ENCODE measurements at regions not wholly inside any gene's neighbourhood (a gene's known extent, or its start where the extent isn't known, plus 50 kb on each side); places are given as distances from the start of the nearest gene placed in this dataset.
A peak's percentile ranks its signal among the peaks of the same experiment; 100 is the strongest.

- no peak for DNase-seq
- H3K4me3 ChIP-seq = no peak overlapping the region
- ATAC-seq = no peak
- intact Hi-C loops (cut with DNase I) = no loop called here
- H3K4me1 ChIP-seq = no peaks in the 10 kb centered on the region
- no peak for FAIRE-seq
- H3K27me3 ChIP-seq = peaks cover 0 to 6% (median 0%) of the 10 kb centered on the region in 4 donors
- H3K9me3 ChIP-seq = no peaks in the 10 kb centered on the region
- TF ChIP-seq, protein P1, sequence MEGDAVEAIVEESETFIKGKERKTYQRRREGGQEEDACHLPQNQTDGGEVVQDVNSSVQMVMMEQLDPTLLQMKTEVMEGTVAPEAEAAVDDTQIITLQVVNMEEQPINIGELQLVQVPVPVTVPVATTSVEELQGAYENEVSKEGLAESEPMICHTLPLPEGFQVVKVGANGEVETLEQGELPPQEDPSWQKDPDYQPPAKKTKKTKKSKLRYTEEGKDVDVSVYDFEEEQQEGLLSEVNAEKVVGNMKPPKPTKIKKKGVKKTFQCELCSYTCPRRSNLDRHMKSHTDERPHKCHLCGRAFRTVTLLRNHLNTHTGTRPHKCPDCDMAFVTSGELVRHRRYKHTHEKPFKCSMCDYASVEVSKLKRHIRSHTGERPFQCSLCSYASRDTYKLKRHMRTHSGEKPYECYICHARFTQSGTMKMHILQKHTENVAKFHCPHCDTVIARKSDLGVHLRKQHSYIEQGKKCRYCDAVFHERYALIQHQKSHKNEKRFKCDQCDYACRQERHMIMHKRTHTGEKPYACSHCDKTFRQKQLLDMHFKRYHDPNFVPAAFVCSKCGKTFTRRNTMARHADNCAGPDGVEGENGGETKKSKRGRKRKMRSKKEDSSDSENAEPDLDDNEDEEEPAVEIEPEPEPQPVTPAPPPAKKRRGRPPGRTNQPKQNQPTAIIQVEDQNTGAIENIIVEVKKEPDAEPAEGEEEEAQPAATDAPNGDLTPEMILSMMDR (IDR thresholded peaks at IDR 0.05) = no peak
- no peak overlapping the region for H3K27ac ChIP-seq
- 70 to 87% methylated on average over 2 of the region's 2 CpGs for WGBS, 2 donors
- H3K36me3 ChIP-seq = no peaks in the 10 kb centered on the region
Measured at GRCh38 chr16:86450691-86451090, 59.6 kb upstream of the FOXF1 start.

DNA sequence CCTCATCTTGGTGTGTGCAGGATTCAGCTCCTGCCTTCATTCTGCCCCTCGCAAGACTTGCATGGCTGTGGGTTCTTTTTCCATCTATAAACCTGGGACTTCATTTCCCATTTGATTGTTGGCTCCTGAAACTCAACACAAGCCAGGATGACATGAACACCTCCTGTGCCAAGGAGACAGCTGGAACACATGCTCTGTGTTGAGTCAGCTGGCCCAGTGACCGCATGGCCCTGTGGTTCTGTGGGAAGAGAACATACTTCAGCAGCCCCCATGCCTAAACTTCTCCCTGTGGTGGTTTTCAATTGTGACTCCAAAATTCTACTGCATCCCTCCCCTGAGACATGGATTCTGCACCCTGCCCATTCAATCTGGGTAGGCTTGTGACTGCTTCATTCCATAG, 57.9 kb upstream of the FOXF1 start:
- 63 to 84% methylated on average over 2 of the region's 2 CpGs for WGBS, 2 donors
- FAIRE-seq = no peak
- TF ChIP-seq, protein P1 (IDR thresholded peaks at IDR 0.05) = no peak
- Histone ChIP-seq H3K27me3 (peaks cover 0 to 6% (median 0%) of the 10 kb centered on the region in 4 donors), H3K4me3 (no peak overlapping the region), H3K9me3 (no peaks in the 10 kb centered on the region), H3K36me3 (no peaks in the 10 kb centered on the region), H3K27ac (no peak overlapping the region), H3K4me1 (no peaks in the 10 kb centered on the region)
- intact Hi-C loops (cut with DNase I) = no loop called here
- no peak for DNase-seq
- ATAC-seq = no peak

DNA sequence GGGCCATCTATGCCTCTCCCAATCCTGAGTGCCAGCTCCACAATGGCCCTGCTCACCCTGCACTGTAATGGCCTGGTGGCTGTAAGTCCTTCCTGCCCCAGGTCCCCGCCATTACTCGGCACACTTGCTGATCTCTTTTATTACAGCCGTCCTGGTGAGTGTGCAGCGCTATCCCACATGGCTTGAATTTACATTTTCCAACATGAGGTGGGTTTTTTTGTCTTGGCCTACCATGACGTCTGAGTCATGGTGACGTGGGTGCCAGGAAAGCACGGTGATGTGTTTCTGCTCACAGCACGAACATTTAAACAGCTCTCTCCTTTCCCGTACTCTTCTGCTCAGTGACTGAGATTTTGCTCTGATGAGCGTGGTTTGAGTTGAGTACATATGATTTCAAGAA, 55.2 kb upstream of the FOXF1 start:
- intact Hi-C loops (cut with DNase I) = no loop called here
- DNase-seq = no peak
- ATAC-seq = no peak
- H3K9me3 ChIP-seq = no peaks in the 10 kb centered on the region
- 67 to 79% methylated on average over 10 of the region's 10 CpGs for WGBS, 2 donors
- no peak overlapping the region for H3K27ac ChIP-seq
- no peaks in the 10 kb centered on the region for H3K36me3 ChIP-seq
- TF ChIP-seq, protein P1 (IDR thresholded peaks at IDR 0.05) = no peak
- no peak overlapping the region for H3K4me3 ChIP-seq
- FAIRE-seq = no peak
- H3K27me3 ChIP-seq = peaks cover 0 to 6% (median 0%) of the 10 kb centered on the region in 4 donors
- H3K4me1 ChIP-seq = no peaks in the 10 kb centered on the region

DNA sequence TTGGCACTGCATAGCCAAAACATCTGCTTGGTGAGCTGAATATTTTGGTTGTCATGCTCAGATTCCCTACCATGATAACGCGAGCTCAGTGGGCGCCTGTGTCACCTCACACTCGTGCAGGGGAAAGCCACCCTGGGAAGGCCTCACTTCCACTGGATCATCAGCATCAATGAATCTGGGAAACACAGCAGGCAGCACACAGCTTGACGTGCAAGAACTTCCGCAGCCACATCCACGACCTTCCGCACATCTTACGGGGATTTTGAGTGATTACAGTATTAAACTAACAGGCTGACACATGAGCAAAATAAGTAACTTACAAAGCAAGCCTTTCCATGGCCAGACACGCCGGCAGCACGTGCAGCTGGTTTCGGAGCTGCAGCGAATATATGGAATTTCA, 54.7 kb upstream of the FOXF1 start:
- no peak overlapping the region for H3K27ac ChIP-seq
- TF ChIP-seq, protein P1 (IDR thresholded peaks at IDR 0.05) = no peak
- intact Hi-C loops (cut with DNase I) = no loop called here
- H3K27me3 ChIP-seq = peaks cover 0 to 6% (median 0%) of the 10 kb centered on the region in 4 donors
- FAIRE-seq (no peak), ATAC-seq (no peak), DNase-seq (no peak)
- no peak overlapping the region for H3K4me3 ChIP-seq
- H3K36me3 ChIP-seq = no peaks in the 10 kb centered on the region
- no peaks in the 10 kb centered on the region for H3K9me3 ChIP-seq
- H3K4me1 ChIP-seq = no peaks in the 10 kb centered on the region
- 63 to 66% methylated on average over 14 of the region's 14 CpGs for WGBS, 2 donors

GRCh38 chr16:86457501-86458148, 52.7 kb upstream of the FOXF1 start:
- 39 to 50% methylated on average over 11 of the region's 11 CpGs for WGBS, 2 donors
- DNase-seq (no peak), ATAC-seq (peak in 1 of 4 donors; percentile 28), FAIRE-seq (peak; percentile 54)
- Histone ChIP-seq H3K9me3 (no peaks in the 10 kb centered on the region), H3K4me3 (no peak overlapping the region), H3K36me3 (no peaks in the 10 kb centered on the region), H3K4me1 (no peaks in the 10 kb centered on the region), H3K27me3 (no peaks in the 10 kb centered on the region), H3K27ac (no peak overlapping the region)
- TF ChIP-seq, protein P1 (IDR thresholded peaks at IDR 0.05) = no peak
- intact Hi-C loops (cut with DNase I) = no loop called here

All from pancreas (tissue), 10 donors.